Duodenal mucosa (tissue), 2 donors: ENCODE measurements at regions not wholly inside any gene's neighbourhood (a gene's known extent, or its start where the extent isn't known, plus 50 kb on each side); places are given as distances from the start of the nearest gene placed in this dataset.

Source experiments
- H3K27ac ChIP-seq: one replicate; pipeline ENCODE4 v1.7.0; 2013; ENCODE audit warnings: low read depth, low read length
- H3K27me3 ChIP-seq, 2 donors: one replicate each; pipeline ENCODE4 v1.7.0; 2013; ENCODE audit warnings: low read length in 2 of 2, control low read depth in 1 of 2; ENCODE audit not compliant: insufficient read depth in 2 of 2, control insufficient read depth in 1 of 2
- H3K36me3 ChIP-seq, 2 donors: one replicate each; pipeline ENCODE4 v1.7.0; 2013; ENCODE audit warnings: low read length in 2 of 2, control low read depth in 1 of 2; ENCODE audit not compliant: insufficient read depth in 2 of 2, control insufficient read depth in 1 of 2
- H3K4me1 ChIP-seq, 2 donors: one replicate each; pipeline ENCODE4 v1.7.0; 2013; ENCODE audit warnings: low read length in 2 of 2, control low read depth in 1 of 2; ENCODE audit not compliant: insufficient read depth in 2 of 2, control insufficient read depth in 1 of 2
- H3K4me3 ChIP-seq, 2 donors: one replicate each; pipeline ENCODE4 v1.7.0; 2013; ENCODE audit warnings: low read length in 2 of 2, low read depth in 1 of 2
- H3K9ac ChIP-seq, 2 donors: one replicate each; pipeline ENCODE4 v1.7.0; 2013; ENCODE audit warnings: low read length in 2 of 2, low read depth in 1 of 2
- H3K9me3 ChIP-seq, 2 donors: one replicate each; pipeline ENCODE4 v1.7.0; 2013; ENCODE audit warnings: low read length in 2 of 2, control low read depth in 1 of 2; ENCODE audit not compliant: control insufficient read depth in 1 of 2

GRCh38 chr2:155727187-155727895 is 605.2 kb downstream of the NR4A2 start:
- Histone ChIP-seq H3K27ac (no peak overlapping the region), H3K9ac (no peak overlapping the region), H3K27me3 (no peaks in the 10 kb centered on the region), H3K4me3 (no peak overlapping the region), H3K9me3 (no peaks in the 10 kb centered on the region), H3K36me3 (no peaks in the 10 kb centered on the region), H3K4me1 (no peaks in the 10 kb centered on the region)

GRCh38 chr2:155722290-155722689 is 610.2 kb downstream of the NR4A2 start:
- Histone ChIP-seq H3K4me1 (no peaks in the 10 kb centered on the region), H3K27me3 (no peaks in the 10 kb centered on the region), H3K9me3 (no peaks in the 10 kb centered on the region), H3K27ac (no peak overlapping the region), H3K9ac (no peak overlapping the region), H3K4me3 (no peak overlapping the region), H3K36me3 (no peaks in the 10 kb centered on the region)

- Histone ChIP-seq H3K9me3 (no peaks in the 10 kb centered on the region), H3K4me3 (no peak overlapping the region), H3K4me1 (no peaks in the 10 kb centered on the region), H3K27me3 (no peaks in the 10 kb centered on the region), H3K27ac (no peak overlapping the region), H3K36me3 (no peaks in the 10 kb centered on the region), H3K9ac (no peak overlapping the region)
These were observed 616.8 kb downstream of the NR4A2 start for GRCh38 chr2:155715705-155716104.

GRCh38 chr2:155714983-155715382 is 617.5 kb downstream of the NR4A2 start:
- no peaks in the 10 kb centered on the region for H3K27me3 ChIP-seq
- no peak overlapping the region for H3K27ac ChIP-seq
- H3K9ac ChIP-seq, result no peak overlapping the region
- no peaks in the 10 kb centered on the region for H3K36me3 ChIP-seq
- no peaks in the 10 kb centered on the region for H3K9me3 ChIP-seq
- no peak overlapping the region for H3K4me3 ChIP-seq
- H3K4me1 ChIP-seq, result no peaks in the 10 kb centered on the region

GRCh38 chr2:155708071-155708470 is 624.5 kb downstream of the NR4A2 start:
- H3K9ac ChIP-seq, result no peak overlapping the region

GRCh38 chr2:155703917-155704316 is 628.6 kb downstream of the NR4A2 start:
- H3K4me1 ChIP-seq, result no peaks in the 10 kb centered on the region
- no peak overlapping the region for H3K4me3 ChIP-seq
- H3K9ac ChIP-seq, result no peak overlapping the region
- no peaks in the 10 kb centered on the region for H3K36me3 ChIP-seq
- no peaks in the 10 kb centered on the region for H3K9me3 ChIP-seq
- no peaks in the 10 kb centered on the region for H3K27me3 ChIP-seq
- H3K27ac ChIP-seq, result no peak overlapping the region

More at GRCh38 chr2:155708071-155708470, 624.5 kb downstream of the NR4A2 start:
- Histone ChIP-seq H3K9me3 (no peaks in the 10 kb centered on the region), H3K4me1 (no peaks in the 10 kb centered on the region), H3K4me3 (no peak overlapping the region), H3K27me3 (no peaks in the 10 kb centered on the region), H3K27ac (no peak overlapping the region), H3K36me3 (no peaks in the 10 kb centered on the region)

DNA sequence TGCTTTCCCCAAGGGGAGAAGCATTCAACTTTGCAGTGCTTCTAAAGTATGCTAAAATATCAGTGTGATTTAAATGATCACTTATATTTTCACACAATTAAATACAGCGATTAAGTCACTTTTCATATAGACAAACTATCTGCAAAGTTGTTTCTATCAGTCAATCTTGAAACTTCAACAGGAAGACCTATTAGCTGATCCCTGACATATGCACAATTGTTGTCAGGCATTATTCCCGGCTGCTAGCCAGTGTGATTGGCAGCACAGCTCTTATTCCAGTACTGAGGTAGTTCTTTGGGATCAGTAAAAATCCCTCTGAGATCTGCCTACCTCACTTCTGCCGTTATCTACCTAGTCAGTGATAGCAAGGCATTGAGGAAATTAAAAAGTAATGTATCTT is 629.5 kb downstream of the NR4A2 start:
- H3K4me1 ChIP-seq, result no peaks in the 10 kb centered on the region
- no peak overlapping the region for H3K27ac ChIP-seq
- H3K4me3 ChIP-seq, result no peak overlapping the region
- H3K36me3 ChIP-seq, result no peaks in the 10 kb centered on the region
- no peaks in the 10 kb centered on the region for H3K9me3 ChIP-seq
- no peak overlapping the region for H3K9ac ChIP-seq
- no peaks in the 10 kb centered on the region for H3K27me3 ChIP-seq

DNA sequence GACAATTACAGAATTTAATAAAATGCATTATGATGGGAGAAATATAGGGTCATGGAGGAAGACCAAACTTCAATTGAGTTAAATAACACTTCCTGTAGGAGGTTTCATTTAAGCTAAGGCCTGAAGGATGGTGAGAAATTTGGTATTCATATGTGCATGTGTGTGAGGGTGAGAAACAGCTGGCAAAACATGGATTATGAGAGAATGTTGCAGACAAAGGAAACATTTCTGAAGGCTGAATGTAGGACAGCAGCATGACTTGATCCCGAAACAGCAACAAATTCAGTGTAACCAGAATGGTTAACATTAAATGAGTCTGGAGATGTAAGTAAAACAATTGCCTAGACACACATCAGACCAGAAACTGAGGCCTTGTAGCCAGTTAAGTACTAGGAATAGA is 630.8 kb downstream of the NR4A2 start:
- no peak overlapping the region for H3K27ac ChIP-seq
- H3K27me3 ChIP-seq, result no peaks in the 10 kb centered on the region
- no peak overlapping the region for H3K9ac ChIP-seq
- H3K4me3 ChIP-seq, result no peak overlapping the region
- H3K36me3 ChIP-seq, result no peaks in the 10 kb centered on the region
- no peaks in the 10 kb centered on the region for H3K4me1 ChIP-seq
- no peaks in the 10 kb centered on the region for H3K9me3 ChIP-seq

DNA sequence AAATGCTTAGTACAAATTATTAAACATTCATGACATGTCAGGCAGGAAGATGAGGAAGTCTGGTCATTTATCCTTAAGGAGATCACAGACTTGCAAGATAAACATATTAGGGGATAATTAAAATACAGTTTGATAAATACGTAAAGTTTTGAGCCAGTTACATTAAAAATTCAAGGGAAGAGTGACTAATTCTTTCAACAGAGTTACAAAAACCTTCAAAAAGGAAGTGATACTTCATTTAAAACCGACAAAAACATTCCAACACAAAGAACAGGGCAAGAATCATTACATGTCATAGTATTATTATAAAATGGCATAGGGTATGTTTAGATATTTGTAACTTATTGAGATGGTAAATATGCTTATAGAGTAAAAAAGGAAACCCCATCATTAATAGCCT is 636.0 kb downstream of the NR4A2 start:
- Histone ChIP-seq H3K36me3 (no peaks in the 10 kb centered on the region), H3K9ac (no peak overlapping the region), H3K27ac (no peak overlapping the region), H3K27me3 (no peaks in the 10 kb centered on the region), H3K4me3 (no peak overlapping the region), H3K4me1 (no peaks in the 10 kb centered on the region), H3K9me3 (no peaks in the 10 kb centered on the region)

GRCh38 chr2:155695505-155695904 is 637.0 kb downstream of the NR4A2 start:
- H3K36me3 ChIP-seq, result no peaks in the 10 kb centered on the region
- H3K27me3 ChIP-seq, result no peaks in the 10 kb centered on the region

DNA sequence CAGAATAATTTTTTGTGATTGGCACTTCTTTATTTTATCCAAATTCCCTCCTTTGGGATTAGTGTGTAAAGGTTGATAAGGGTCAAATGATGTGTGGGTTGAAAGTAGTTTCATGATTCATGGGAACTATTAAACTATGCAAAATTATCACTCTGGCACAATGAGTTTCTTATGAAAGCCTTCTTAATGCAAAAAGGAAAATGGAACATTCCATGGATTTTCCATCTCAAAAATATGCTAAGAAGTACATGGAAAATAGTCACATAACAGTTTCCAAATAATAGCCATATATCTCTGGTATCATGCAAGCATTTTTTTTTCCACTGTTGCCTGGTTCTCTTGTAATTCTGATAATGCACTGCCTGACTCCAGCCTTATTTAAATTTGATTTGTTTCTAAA is 639.7 kb downstream of the NR4A2 start:
- Histone ChIP-seq H3K27ac (no peak overlapping the region), H3K9ac (no peak overlapping the region), H3K4me1 (no peaks in the 10 kb centered on the region), H3K27me3 (no peaks in the 10 kb centered on the region), H3K4me3 (no peak overlapping the region), H3K9me3 (no peaks in the 10 kb centered on the region), H3K36me3 (no peaks in the 10 kb centered on the region)

More at GRCh38 chr2:155695505-155695904, 637.0 kb downstream of the NR4A2 start:
- H3K9me3 ChIP-seq, result no peaks in the 10 kb centered on the region
- no peaks in the 10 kb centered on the region for H3K4me1 ChIP-seq
- no peak overlapping the region for H3K27ac ChIP-seq
- no peak overlapping the region for H3K9ac ChIP-seq
- no peak overlapping the region for H3K4me3 ChIP-seq
